SH-SY5Y (cell line): ENCODE measurements at regions not wholly inside any gene's neighbourhood (a gene's known extent, or its start where the extent isn't known, plus 50 kb on each side); places are given as distances from the start of the nearest gene placed in this dataset.

Experiments
- GATA2 ChIP-seq: IDR thresholded peaks from 2 replicates; pipeline ENCODE4 v1.6.1; 2011; ENCODE audit warnings: mild to moderate bottlenecking, low read depth, low read length
- GATA3 ChIP-seq: IDR thresholded peaks from 2 replicates; pipeline ENCODE4 v1.6.1; 2011; ENCODE audit warnings: low read depth, mild to moderate bottlenecking, low read length, moderate library complexity

GRCh38 chr5:143870362-143870761 lies 58.4 kb downstream of the HMHB1 start:
- TF ChIP-seq GATA2 (no peak), GATA3 (no peak)

DNA sequence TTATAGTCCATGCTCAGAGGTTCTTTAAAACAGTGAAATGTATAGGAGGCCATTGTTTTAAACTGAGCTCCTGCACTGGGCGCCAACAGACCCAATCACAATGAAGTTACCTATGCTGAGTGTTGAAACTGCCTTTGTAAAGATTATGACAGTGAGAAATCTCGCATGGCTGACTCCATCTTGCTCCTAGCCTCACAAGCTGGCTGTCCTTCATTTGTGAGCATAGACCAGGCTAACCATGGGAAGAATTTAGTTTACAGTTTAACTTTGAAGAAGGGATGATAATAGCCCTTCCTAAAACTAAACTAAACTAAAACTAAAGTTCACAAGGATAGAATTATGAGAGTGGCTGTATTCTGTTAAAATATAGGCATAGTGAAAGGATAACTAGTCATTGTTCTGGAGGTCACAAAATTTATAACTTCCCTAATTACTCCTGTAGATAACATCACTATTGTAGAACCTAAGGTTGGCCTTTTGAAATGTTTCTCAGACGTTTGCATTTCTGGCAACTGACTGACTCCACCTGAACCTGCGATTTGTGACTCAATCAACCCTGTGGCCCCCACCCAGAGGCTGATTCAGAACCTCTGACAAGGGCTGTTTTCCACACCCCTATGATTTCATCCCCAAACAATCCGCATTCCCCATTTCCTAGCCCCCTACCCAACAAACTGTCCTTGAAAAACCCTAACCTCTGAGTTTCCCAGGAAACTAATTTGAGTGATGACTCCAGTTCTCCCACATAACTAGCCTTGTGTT lies 59.1 kb downstream of the HMHB1 start:
- TF ChIP-seq GATA3 (no peak), GATA2 (no peak)

DNA sequence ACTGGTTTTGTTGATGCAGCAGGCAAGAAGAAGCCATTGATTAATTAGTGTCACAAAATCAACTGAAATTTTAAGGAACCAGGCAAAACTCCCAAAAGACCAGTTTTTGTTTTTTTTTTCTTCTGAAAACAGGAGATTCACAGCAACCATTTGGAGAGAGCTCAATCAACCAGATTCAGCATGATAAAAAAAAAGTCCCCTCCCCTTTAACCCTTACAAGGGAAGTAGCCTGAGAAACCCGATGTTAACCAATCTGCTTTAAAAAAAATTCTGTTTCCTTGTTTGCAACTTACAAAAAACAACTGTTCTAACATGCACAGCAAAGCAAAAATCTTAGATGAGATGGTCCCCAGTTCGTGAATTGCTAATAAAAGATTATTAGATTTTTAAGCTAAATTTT lies 59.7 kb downstream of the HMHB1 start:
- TF ChIP-seq GATA2 (no peak), GATA3 (no peak)

DNA sequence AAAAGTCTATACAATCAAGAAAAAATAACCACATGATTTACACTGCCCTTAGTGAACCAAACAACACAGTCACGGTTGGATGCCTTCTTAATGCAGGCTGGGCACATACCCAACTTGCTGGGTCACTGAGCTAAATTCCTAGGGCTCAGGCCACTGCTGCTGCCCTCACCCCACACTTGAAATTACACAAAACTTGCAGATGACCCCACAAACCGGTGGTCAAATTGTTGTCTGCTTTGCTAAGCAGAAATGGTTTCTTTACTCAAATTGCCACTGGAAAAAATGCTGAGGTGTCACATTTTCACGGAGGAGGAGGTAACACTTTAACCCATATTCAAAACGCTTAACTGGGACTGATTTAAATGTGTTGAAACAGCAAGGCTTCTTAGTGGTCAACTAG lies 62.4 kb downstream of the HMHB1 start:
- TF ChIP-seq GATA2 (no peak), GATA3 (no peak)

DNA sequence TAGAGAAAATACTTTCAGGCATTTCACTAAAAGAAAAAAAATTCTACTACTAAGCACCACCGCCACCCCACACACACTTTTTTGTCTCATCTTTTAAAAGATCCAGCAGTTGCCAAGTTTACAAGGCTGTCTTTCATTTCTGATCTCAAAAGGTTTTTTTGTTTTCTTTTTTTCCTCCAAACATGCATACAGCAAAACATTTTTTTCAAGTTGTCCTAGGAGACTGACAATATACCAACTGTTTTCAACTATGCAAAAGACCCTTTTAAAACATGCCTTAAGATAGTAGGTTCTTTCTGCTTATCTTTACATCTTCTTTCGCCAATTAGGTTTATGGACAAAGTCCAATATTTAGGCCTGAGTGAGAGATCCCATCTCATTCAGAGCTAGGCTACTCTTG lies 65.2 kb downstream of the HMHB1 start:
- TF ChIP-seq GATA3 (no peak), GATA2 (no peak)

- TF ChIP-seq GATA3, result no peak
- TF ChIP-seq GATA2, result no peak
Observed at GRCh38 chr5:143878430-143878829, 66.5 kb downstream of the HMHB1 start.

- TF ChIP-seq GATA3 (no peak), GATA2 (no peak)
Observed at GRCh38 chr5:143879646-143880045, 67.7 kb downstream of the HMHB1 start.

GRCh38 chr5:143880178-143880577 lies 68.2 kb downstream of the HMHB1 start:
- no peak for TF ChIP-seq GATA3
- TF ChIP-seq GATA2, result no peak

- TF ChIP-seq GATA2 (no peak), GATA3 (no peak)
Observed at GRCh38 chr5:143882520-143882919, 70.6 kb downstream of the HMHB1 start.

DNA sequence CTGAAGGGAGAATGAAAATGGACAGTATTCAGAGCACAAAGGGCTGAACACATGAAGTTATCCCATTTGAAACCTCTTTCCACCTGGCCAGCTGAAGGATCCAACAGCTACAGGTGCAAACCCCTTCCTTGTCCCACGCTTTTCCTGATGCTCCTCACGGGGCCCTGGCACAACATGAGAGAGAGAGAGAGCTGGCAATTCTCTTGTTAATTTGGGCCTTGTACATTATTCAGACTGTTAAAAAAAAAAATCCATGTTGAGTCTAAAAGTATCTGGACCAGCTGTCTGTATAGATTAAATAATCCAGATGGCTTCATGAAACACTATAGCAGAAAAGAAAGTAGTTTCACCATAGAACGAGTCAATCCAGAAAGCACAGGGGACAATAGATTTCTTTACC lies 74.1 kb downstream of the HMHB1 start:
- TF ChIP-seq GATA3, result no peak
- TF ChIP-seq GATA2, result no peak

DNA sequence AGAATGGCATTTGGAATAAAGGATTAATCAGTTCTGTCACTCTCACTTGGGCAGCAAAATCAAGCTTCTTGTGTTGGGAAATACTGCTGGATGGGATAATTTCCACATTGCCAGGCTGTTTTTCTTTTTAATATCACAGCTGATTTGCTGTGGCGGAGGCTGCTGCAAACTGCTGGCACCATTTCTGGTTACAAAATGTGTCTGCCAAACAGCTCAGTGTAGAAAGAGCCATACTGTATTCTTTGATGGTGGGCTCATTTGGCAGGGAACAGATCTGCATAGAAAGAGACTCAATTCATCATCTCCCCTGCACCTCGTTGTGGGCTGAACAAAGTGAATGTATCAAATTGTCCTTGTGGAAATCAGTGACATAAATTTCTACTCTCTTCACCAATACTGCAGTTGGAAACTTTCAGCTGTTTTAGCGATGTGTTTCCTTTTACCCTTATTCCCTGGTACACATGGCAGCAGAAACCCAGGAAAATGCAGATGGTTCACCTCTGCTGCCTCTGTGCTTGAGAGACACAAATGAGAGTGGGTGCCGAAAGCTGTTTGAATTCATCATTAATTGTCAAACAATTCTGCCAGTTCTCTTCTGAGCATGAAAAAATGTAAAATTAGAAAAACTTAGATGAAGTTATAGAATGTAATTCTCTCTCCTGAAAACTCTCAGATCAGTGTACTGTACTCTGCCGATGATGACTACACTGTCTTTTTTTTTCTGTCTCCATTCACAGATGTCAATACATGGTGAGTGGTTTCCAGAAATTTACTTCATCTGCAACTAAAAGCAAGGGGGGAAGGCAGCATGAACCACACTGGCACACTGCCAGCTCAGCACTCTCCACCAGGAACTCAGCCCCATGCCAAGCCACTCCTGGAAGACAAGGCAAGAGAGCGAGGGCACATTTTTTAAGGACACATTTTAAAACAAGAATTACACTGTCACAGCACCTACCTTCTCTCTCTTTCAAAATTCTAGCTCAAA lies 75.0 kb downstream of the HMHB1 start:
- no peak for TF ChIP-seq GATA3
- TF ChIP-seq GATA2, result no peak

- TF ChIP-seq GATA2 (no peak), GATA3 (no peak)
Observed at GRCh38 chr5:143887903-143888665, 76.1 kb downstream of the HMHB1 start.

GRCh38 chr5:143888912-143889311 lies 77.0 kb downstream of the HMHB1 start:
- TF ChIP-seq GATA2 (no peak), GATA3 (no peak)

GRCh38 chr5:143889986-143890385 lies 78.0 kb downstream of the HMHB1 start:
- TF ChIP-seq GATA3, result no peak

GRCh38 chr5:143890487-143890886 lies 78.5 kb downstream of the HMHB1 start:
- TF ChIP-seq GATA2, result no peak
- TF ChIP-seq GATA3, result no peak
